Inflammatory macrophage treated with lipopolysaccharide for 4 hours (primary cell): ENCODE measurements at regions not wholly inside any gene's neighbourhood (a gene's known extent, or its start where the extent isn't known, plus 50 kb on each side); places are given as distances from the start of the nearest gene placed in this dataset.
"Not testable (repeated sequence)": the region's sequence is repeated elsewhere in the genome, so short reads cannot be mapped to it uniquely, and the experiment has no call there.

Source experiments
- DNase-seq: peaks from one replicate; pipeline ENCODE4 v3.0.0-alpha.2; 2020

DNA sequence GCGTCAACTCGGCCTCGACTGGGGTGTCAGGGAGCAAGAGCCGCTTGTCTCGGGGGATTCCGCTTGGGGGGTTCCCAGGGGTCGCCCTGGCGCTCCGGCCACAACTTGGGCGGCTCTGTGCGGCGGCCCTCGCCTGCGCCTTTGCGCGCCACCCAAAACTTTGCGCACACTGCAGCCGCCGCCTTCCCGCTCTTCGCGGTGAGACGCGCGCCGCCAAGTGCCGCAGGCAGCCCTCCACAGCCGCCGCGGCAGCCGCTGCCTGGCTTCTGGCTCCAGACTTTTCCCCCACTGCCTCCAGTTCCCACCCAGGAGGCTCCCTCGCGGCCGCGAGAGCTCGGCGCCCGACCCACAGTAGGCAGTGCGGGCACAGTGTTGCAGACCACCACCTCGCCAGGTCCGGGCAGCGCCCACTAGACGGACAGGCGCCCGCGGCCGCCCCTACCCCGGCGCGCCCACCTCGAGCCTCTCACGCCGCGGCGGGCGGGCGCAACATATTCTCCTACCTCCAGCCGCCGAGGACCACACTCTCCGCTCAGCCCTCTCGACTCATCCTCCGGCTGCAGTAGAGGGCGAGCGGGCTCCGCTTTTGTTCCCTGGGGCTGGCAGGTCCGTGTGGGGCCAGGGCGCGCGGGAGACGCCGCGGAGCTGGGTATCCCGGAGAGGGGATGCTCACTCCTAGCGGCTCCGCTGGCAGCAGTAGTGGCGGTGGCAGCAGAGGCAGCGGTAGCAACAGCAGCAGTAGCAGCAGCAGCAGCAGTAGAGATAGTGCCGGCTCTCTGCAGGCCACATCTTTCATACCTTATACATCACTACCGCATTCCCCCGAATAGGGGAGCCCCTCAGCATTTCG lies 296.6 kb downstream of the OMA1 start:
- DNase-seq, result no peak

GRCh38 chr1:58249388-58249736 lies 297.2 kb downstream of the OMA1 start:
- DNase-seq, result no peak

DNA sequence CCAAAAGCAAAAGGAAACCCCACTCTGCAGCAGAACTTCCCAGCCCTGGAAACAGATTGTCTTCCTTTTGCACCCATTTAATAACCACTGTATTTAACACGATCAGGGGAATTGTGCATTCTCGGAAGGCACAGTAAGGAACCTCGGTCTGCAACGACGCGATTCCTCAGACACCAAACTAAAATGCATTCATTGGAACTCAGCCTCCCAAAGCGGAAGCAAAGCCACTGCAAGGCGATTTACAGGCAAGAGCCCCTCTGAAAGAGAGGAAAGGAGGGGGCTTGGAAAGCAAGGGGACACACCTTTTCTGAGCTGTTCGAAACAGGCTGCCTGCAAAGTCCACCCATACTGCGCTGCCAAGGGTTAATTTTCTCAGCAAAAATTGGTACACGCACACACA lies 297.7 kb downstream of the OMA1 start:
- DNase-seq, result no peak

- DNase-seq, result no peak
These were observed 298.5 kb downstream of the OMA1 start for GRCh38 chr1:58248072-58248471.

GRCh38 chr1:58246549-58246948 lies 300.0 kb downstream of the OMA1 start:
- DNase-seq, result no peak

DNA sequence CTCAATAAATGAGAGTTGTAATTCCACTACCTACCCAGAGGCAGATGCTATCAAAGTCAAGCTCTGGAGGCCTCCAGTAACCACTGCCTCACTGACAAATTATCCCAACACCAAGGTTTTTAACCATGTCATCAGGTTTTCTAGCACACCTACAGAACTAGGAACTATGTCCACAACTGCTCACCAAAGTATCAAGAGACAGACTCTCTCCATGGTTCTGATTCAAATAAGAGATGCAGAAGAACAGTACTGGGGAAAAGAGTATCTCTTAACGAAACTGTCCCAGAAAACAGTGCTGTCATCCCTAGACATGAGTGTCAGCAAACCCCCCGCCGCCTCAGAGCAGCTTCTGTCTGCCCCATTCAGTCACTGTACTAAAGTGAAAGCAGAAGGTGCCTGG lies 301.7 kb downstream of the OMA1 start:
- DNase-seq, result no peak

DNA sequence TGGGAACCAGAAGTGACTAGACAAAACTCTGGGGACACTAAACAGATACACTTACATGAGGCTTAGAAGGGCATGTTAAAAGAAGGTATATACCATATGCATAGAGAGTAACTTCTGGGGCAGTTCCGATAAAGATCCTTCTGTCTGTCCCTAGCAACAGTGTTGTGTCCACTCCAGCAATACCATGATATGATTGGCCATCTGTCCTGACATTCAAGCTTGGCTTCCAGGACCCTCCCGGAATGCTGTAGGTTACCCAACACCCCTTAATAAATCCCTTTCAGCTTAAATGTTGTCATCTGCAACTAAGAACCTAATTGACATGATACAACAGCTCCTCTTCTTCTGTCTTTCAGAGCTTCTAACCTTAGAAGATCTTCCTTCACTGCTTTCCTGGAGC lies 307.7 kb downstream of the OMA1 start:
- no peak for DNase-seq

GRCh38 chr1:58233729-58234128 lies 312.8 kb downstream of the OMA1 start:
- no peak for DNase-seq

DNA sequence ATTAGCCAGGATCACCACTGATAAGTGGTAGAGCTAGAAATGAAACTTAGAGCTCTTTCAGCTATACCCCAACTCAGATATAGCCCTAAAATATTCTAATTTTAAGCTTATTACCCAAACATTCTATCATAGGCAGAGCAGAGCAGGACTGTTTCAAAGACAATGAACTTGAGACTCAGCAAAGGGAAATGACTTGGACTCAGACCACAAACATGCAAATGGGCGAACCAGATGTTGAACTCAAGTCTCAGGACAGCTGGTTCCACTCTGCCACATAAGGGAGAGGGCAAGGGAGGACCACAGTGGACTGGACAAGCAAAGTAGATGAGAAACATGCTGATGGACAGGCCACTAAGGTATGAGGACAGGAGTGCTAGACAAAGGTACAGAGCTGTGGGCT lies 315.3 kb downstream of the OMA1 start:
- no peak for DNase-seq

DNA sequence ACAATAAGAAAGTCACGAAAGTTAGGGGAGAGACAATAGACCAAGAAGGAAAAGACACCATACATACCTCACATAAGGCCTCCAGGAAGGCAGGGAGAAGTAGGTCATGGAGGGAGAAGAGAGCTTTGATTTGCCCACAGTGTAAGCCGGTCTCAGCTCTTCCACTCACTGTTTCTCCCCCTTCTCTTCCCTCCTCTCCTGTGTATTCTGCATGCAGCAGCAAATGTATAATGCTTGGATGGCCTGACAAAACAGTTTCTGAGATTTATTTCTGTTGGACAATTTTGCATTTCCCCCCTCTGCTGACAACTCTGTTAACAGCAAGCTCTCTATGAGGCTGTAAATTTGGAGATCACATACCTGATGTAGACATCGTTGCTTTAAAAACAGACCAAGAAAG lies 318.9 kb downstream of the OMA1 start:
- no peak for DNase-seq

DNA sequence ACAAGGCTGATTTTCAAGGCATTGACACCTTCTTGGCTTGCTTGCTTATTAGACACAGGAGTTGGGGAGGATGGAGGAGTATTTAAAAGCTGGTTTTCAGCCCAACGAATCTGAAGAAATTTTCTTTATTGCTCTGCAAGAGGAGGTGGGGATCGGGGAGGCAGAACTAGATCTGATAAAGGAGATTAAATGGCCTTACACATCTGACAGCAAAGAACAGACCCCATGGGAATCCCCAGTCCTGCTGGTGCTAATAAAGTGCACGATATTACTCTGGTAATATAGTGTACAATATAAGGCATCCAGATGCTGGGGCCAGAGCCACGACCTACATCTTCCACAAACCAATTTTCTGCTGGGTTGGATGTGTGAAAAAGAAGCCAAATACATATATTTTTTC lies 323.0 kb downstream of the OMA1 start:
- no peak for DNase-seq

GRCh38 chr1:58220836-58221472 lies 325.6 kb downstream of the OMA1 start:
- no peak for DNase-seq

DNA sequence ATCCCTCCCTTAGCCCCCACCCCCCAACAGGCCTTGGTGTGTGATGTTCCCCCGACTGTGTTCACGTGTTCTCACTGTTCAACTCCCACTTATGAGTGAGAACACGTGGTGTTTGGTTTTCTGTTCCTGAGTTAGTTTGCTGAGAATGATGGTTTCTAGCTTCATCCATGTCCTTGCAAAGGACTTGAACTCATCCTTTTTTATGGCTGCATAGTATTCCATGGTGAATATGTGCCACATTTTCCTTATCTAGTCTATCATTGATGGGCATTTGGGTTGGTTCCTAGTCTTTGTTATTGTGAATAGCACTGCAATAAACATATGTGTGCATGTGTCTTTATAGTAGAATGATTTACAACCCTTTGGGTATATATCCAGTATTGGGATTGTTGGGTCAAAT lies 330.4 kb downstream of the OMA1 start:
- DNase-seq, result not testable (repeated sequence)

DNA sequence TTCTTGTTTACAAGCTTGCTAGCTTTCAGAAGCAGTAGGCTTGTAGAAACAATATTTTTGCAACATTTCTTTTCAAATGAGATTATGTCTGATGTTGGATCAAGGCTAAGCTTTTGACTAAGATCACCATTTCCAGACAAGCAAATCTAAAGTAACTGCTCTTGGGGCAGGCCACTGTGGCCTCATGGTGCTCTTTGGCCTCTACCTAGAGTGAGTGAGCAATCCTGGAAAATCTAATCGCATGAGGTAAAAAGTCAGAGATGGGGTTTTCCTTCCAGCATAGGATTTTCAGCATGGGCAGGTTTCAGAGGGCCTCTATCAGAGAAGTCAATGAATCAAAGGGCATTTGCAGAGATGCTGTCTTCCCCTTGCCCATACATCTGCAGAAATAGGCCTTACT lies 331.9 kb downstream of the OMA1 start:
- no peak for DNase-seq

- DNase-seq, result no peak
These were observed 334.7 kb downstream of the OMA1 start for GRCh38 chr1:58211869-58212268.

- no peak for DNase-seq
These were observed 337.0 kb downstream of the OMA1 start for GRCh38 chr1:58209575-58209974.

GRCh38 chr1:58206749-58207148 lies 339.8 kb downstream of the OMA1 start:
- DNase-seq, result no peak

- no peak for DNase-seq
These were observed 342.2 kb downstream of the OMA1 start for GRCh38 chr1:58204284-58204683.

GRCh38 chr1:58201492-58202106 lies 344.9 kb downstream of the OMA1 start:
- no peak for DNase-seq

DNA sequence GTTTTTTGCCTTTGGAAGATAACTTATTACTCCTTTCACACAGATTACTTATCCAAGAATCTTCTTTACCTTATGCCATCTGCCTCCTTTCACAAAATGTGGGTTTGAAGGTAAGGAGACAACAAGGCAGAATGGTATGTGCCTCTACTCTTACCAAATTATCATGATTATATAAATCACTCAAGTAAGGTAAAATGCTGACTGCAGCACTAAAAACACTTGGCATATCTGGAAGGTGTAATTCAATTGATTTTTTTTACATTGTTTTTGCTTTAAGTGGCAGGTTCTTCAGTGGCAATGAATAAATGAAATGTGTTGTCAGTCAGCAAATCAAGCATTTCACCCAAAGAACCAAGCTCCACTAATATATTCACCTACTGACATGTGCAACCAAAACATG lies 346.1 kb downstream of the OMA1 start:
- DNase-seq, result no peak

DNA sequence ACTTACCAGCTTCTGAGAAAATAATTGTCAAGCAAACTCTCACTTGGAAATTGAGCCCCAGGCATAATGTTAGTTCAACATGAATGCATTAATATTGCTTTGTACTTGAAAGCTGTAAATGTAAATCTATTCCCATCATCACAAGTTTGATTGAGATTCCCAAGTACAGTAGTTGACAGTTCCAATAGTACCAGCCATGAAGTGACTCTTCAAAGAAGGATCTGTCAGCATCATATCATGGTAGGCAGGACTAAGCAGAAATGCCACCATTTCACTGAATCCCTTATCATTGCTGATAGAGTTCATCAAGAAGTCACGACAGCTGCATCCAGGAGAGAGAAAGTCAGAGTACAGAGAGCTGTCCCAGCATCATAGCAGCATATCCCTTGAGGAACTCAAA lies 348.7 kb downstream of the OMA1 start:
- no peak for DNase-seq

GRCh38 chr1:58190267-58190988 lies 356.1 kb downstream of the OMA1 start:
- DNase-seq, result no peak

- DNase-seq, result no peak
These were observed 357.1 kb downstream of the OMA1 start for GRCh38 chr1:58189453-58189852.

DNA sequence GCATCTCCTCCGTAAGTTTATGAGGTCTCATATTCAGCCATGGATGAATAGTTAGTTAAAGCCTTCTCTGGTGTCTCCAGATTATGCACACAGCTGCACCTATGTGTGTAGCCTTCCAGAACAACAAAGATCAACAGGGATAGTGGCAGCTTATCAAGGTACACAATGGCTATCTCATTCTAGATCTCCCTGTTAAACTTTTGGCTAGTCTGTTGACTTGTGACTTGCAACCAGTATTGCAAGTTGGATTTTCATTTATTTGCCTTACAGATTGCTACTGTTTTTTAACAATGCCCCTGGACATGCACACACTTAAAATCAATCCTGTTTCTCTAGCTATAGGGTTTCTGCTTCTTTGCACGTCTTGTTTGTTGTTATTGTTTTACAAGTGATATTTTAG lies 363.2 kb downstream of the OMA1 start:
- no peak for DNase-seq
